ENCODE measurements at regions not wholly inside any gene's neighbourhood (a gene's known extent, or its start where the extent isn't known, plus 50 kb on each side); places are given as distances from the start of the nearest gene placed in this dataset.

GRCh38 chr2:129255610-129256313 is 723.7 kb upstream of the RAB6C start:
- H3K9me3 ChIP-seq (ENCODE audit: control insufficient read depth in 2 of 2, insufficient read depth in 1 of 2, low read depth in 1 of 2, low read length in 1 of 2) = peaks cover 0 to 3% of the 10 kb centered on the region in 2 donors
- H3K4me1 ChIP-seq (ENCODE audit: control insufficient read depth in 2 of 2, insufficient read depth in 2 of 2, low read length in 1 of 2) = peaks cover 0 to 3% of the 10 kb centered on the region in 2 donors
- WGBS, 2 donors = 85 to 88% methylated on average over 4 of the region's 4 CpGs

GRCh38 chr2:129256642-129257041 is 722.8 kb upstream of the RAB6C start:
- 75 to 77% methylated on average over 2 of the region's 2 CpGs for WGBS, 2 donors
- Histone ChIP-seq H3K4me3 (ENCODE audit: low read depth in 1 of 2, low read length in 2 of 2) (no peak overlapping the region), H3K27me3 (ENCODE audit: control insufficient read depth in 1 of 2, insufficient read depth in 2 of 2, low read length in 2 of 2) (no peaks in the 10 kb centered on the region), H3K4me1 (ENCODE audit: control insufficient read depth in 2 of 2, insufficient read depth in 2 of 2, low read length in 1 of 2) (peaks cover 0 to 3% of the 10 kb centered on the region in 2 donors), H3K9me3 (ENCODE audit: control insufficient read depth in 2 of 2, insufficient read depth in 1 of 2, low read depth in 1 of 2, low read length in 1 of 2) (peaks cover 0 to 3% of the 10 kb centered on the region in 2 donors), H3K36me3 (ENCODE audit: control insufficient read depth in 2 of 2, insufficient read depth in 2 of 2, low read length in 1 of 2) (no peaks in the 10 kb centered on the region), H3K27ac (ENCODE audit: low read depth in 2 of 2, low read length in 1 of 2) (no peak overlapping the region)

More at GRCh38 chr2:129255610-129256313, 723.7 kb upstream of the RAB6C start:
- no peaks in the 10 kb centered on the region for H3K27me3 ChIP-seq (ENCODE audit: control insufficient read depth in 1 of 2, insufficient read depth in 2 of 2, low read length in 2 of 2)
- no peak overlapping the region for H3K27ac ChIP-seq (ENCODE audit: low read depth in 2 of 2, low read length in 1 of 2)
- no peaks in the 10 kb centered on the region for H3K36me3 ChIP-seq (ENCODE audit: control insufficient read depth in 2 of 2, insufficient read depth in 2 of 2, low read length in 1 of 2)
- H3K4me3 ChIP-seq (ENCODE audit: low read depth in 1 of 2, low read length in 2 of 2) = no peak overlapping the region

DNA sequence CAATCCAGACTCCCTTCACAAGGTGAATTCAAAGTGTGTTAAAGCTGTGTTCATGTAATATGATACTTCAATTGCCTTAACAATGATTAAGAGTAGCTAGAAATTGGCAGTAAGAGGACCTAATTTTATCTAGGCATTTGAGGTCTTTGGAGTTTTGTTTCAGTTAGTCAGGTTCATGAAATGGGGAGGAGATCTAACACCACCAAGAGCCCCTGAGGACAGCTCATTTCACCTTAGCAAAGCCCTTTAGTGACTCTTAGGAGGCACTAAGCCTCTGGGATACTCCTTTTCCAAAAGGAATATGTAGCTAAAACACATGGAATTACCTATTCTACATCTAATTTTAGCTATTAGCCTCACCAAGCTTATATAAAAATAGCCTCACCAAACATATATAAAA is 716.5 kb upstream of the RAB6C start:
- no peaks in the 10 kb centered on the region for H3K4me1 ChIP-seq (ENCODE audit: control insufficient read depth in 2 of 2, insufficient read depth in 2 of 2, low read length in 1 of 2)
- H3K9me3 ChIP-seq (ENCODE audit: control insufficient read depth in 2 of 2, insufficient read depth in 1 of 2, low read depth in 1 of 2, low read length in 1 of 2) = peaks cover 0 to 2% of the 10 kb centered on the region in 2 donors
- H3K27me3 ChIP-seq (ENCODE audit: control insufficient read depth in 1 of 2, insufficient read depth in 2 of 2, low read length in 2 of 2) = no peaks in the 10 kb centered on the region
- no peaks in the 10 kb centered on the region for H3K36me3 ChIP-seq (ENCODE audit: control insufficient read depth in 2 of 2, insufficient read depth in 2 of 2, low read length in 1 of 2)
- H3K4me3 ChIP-seq (ENCODE audit: low read depth in 1 of 2, low read length in 2 of 2) = no peak overlapping the region
- H3K27ac ChIP-seq (ENCODE audit: low read depth in 2 of 2, low read length in 1 of 2) = no peak overlapping the region

GRCh38 chr2:129263939-129264338 is 715.5 kb upstream of the RAB6C start:
- Histone ChIP-seq H3K9me3 (ENCODE audit: control insufficient read depth in 2 of 2, insufficient read depth in 1 of 2, low read depth in 1 of 2, low read length in 1 of 2) (no peaks in the 10 kb centered on the region), H3K27ac (ENCODE audit: low read depth in 2 of 2, low read length in 1 of 2) (no peak overlapping the region), H3K4me3 (ENCODE audit: low read depth in 1 of 2, low read length in 2 of 2) (no peak overlapping the region), H3K36me3 (ENCODE audit: control insufficient read depth in 2 of 2, insufficient read depth in 2 of 2, low read length in 1 of 2) (no peaks in the 10 kb centered on the region), H3K4me1 (ENCODE audit: control insufficient read depth in 2 of 2, insufficient read depth in 2 of 2, low read length in 1 of 2) (no peaks in the 10 kb centered on the region), H3K27me3 (ENCODE audit: control insufficient read depth in 1 of 2, insufficient read depth in 2 of 2, low read length in 2 of 2) (no peaks in the 10 kb centered on the region)

- no peaks in the 10 kb centered on the region for H3K9me3 ChIP-seq (ENCODE audit: control insufficient read depth in 2 of 2, insufficient read depth in 1 of 2, low read depth in 1 of 2, low read length in 1 of 2)
- H3K4me1 ChIP-seq (ENCODE audit: control insufficient read depth in 2 of 2, insufficient read depth in 2 of 2, low read length in 1 of 2) = no peaks in the 10 kb centered on the region
- H3K27me3 ChIP-seq (ENCODE audit: control insufficient read depth in 1 of 2, insufficient read depth in 2 of 2, low read length in 2 of 2) = no peaks in the 10 kb centered on the region
- H3K36me3 ChIP-seq (ENCODE audit: control insufficient read depth in 2 of 2, insufficient read depth in 2 of 2, low read length in 1 of 2) = no peaks in the 10 kb centered on the region
- H3K4me3 ChIP-seq (ENCODE audit: low read depth in 1 of 2, low read length in 2 of 2) = no peak overlapping the region
- H3K27ac ChIP-seq (ENCODE audit: low read depth in 2 of 2, low read length in 1 of 2) = no peak overlapping the region
Measured at GRCh38 chr2:129267559-129267958, 711.9 kb upstream of the RAB6C start.

DNA sequence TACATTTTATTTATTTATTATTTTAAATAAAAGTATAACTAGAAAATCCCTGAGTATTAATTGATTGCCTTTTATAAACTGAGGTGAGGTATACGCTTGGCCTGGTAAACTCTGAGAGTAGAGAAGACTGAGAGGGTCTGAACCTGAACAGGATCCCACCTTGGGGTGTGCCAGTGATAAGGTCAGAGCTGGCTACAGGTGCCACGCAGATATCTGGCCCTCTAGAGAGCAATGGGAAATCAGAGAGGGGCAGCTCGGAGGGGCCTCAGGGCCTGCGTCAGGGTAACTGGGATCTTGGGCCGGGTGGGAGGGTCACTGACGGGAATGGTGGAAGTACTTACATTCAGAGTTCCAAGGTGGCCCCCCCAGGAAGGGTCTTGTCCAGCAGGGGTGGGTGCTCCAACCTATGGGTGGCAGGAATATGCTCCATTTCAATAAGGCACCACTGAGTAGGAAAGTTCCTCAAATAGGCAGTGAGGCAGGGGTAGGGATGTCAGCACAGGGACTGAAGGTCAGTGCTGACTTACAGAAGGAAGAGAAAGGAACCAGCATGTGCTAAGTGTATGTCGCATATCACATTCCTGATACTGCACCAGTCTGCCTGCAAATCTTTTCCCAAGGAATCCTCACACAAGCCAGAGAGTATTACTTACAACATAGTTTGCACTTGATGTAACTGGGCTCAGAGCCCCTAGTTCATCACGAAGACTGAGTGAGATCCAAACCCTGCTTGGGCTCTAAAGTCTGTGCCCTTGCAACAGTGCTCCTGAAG is 706.0 kb upstream of the RAB6C start:
- Histone ChIP-seq H3K4me3 (ENCODE audit: low read depth in 1 of 2, low read length in 2 of 2) (no peak overlapping the region), H3K4me1 (ENCODE audit: control insufficient read depth in 2 of 2, insufficient read depth in 2 of 2, low read length in 1 of 2) (no peaks in the 10 kb centered on the region), H3K36me3 (ENCODE audit: control insufficient read depth in 2 of 2, insufficient read depth in 2 of 2, low read length in 1 of 2) (no peaks in the 10 kb centered on the region), H3K9me3 (ENCODE audit: control insufficient read depth in 2 of 2, insufficient read depth in 1 of 2, low read depth in 1 of 2, low read length in 1 of 2) (no peaks in the 10 kb centered on the region), H3K27ac (ENCODE audit: low read depth in 2 of 2, low read length in 1 of 2) (no peak overlapping the region), H3K27me3 (ENCODE audit: control insufficient read depth in 1 of 2, insufficient read depth in 2 of 2, low read length in 2 of 2) (no peaks in the 10 kb centered on the region)
- WGBS, 2 donors = 91 to 97% methylated on average over 8 of the region's 8 CpGs

DNA sequence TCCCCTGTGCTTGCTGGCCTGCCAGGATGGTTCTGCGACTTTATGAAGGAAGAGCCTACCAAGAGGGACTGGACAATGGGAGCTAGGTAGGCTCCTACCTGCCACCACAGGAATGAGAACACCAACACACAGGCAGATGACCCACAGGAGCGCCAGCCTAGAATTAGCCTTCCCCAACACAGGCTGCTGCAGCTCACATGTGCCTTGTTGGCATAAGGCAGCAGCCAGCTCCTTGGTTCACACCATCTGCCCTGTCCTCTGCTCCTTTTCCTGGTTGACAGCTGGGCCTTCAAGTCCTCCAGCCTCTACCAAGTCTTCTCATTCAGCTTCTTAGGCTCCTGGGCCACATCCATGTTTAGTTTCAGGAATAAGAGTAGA is 705.4 kb upstream of the RAB6C start:
- Histone ChIP-seq H3K4me3 (ENCODE audit: low read depth in 1 of 2, low read length in 2 of 2) (no peak overlapping the region), H3K4me1 (ENCODE audit: control insufficient read depth in 2 of 2, insufficient read depth in 2 of 2, low read length in 1 of 2) (no peaks in the 10 kb centered on the region), H3K9me3 (ENCODE audit: control insufficient read depth in 2 of 2, insufficient read depth in 1 of 2, low read depth in 1 of 2, low read length in 1 of 2) (no peaks in the 10 kb centered on the region), H3K36me3 (ENCODE audit: control insufficient read depth in 2 of 2, insufficient read depth in 2 of 2, low read length in 1 of 2) (no peaks in the 10 kb centered on the region), H3K27ac (ENCODE audit: low read depth in 2 of 2, low read length in 1 of 2) (no peak overlapping the region), H3K27me3 (ENCODE audit: control insufficient read depth in 1 of 2, insufficient read depth in 2 of 2, low read length in 2 of 2) (no peaks in the 10 kb centered on the region)
- 67 to 75% methylated on average over 2 of the region's 2 CpGs for WGBS, 2 donors

- Histone ChIP-seq H3K36me3 (ENCODE audit: control insufficient read depth in 2 of 2, insufficient read depth in 2 of 2, low read length in 1 of 2) (no peaks in the 10 kb centered on the region), H3K4me1 (ENCODE audit: control insufficient read depth in 2 of 2, insufficient read depth in 2 of 2, low read length in 1 of 2) (no peaks in the 10 kb centered on the region), H3K27ac (ENCODE audit: low read depth in 2 of 2, low read length in 1 of 2) (no peak overlapping the region), H3K4me3 (ENCODE audit: low read depth in 1 of 2, low read length in 2 of 2) (no peak overlapping the region), H3K9me3 (ENCODE audit: control insufficient read depth in 2 of 2, insufficient read depth in 1 of 2, low read depth in 1 of 2, low read length in 1 of 2) (no peaks in the 10 kb centered on the region), H3K27me3 (ENCODE audit: control insufficient read depth in 1 of 2, insufficient read depth in 2 of 2, low read length in 2 of 2) (no peaks in the 10 kb centered on the region)
- 59 to 63% methylated on average over 5 of the region's 5 CpGs for WGBS, 2 donors
Measured at GRCh38 chr2:129274918-129275317, 704.5 kb upstream of the RAB6C start.

DNA sequence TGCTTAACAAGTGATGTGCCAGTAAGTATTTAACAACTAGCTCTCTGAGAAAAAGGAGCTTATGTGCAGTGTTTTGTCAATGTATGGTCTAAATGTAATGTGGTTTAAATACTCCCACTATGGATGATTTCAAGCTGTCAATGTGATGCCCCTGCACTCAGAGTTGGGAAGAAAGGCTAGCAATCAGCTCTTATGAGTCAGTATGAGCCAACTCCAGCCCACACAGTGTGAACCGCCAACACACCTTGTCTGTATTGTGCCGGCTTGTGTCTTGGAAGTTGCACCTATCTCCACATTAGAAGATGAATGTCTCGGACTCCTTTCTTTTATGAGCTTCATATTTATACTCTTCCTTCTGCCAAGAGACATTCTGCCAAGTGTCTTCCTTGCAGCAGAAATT is 703.8 kb upstream of the RAB6C start:
- Histone ChIP-seq H3K4me3 (ENCODE audit: low read depth in 1 of 2, low read length in 2 of 2) (no peak overlapping the region), H3K9me3 (ENCODE audit: control insufficient read depth in 2 of 2, insufficient read depth in 1 of 2, low read depth in 1 of 2, low read length in 1 of 2) (no peaks in the 10 kb centered on the region), H3K4me1 (ENCODE audit: control insufficient read depth in 2 of 2, insufficient read depth in 2 of 2, low read length in 1 of 2) (no peaks in the 10 kb centered on the region), H3K27me3 (ENCODE audit: control insufficient read depth in 1 of 2, insufficient read depth in 2 of 2, low read length in 2 of 2) (no peaks in the 10 kb centered on the region), H3K36me3 (ENCODE audit: control insufficient read depth in 2 of 2, insufficient read depth in 2 of 2, low read length in 1 of 2) (no peaks in the 10 kb centered on the region), H3K27ac (ENCODE audit: low read depth in 2 of 2, low read length in 1 of 2) (no peak overlapping the region)
- 65 to 67% methylated on average over 3 of the region's 3 CpGs for WGBS, 2 donors
